ENCODE measurements at regions not wholly inside any gene's neighbourhood (a gene's known extent, or its start where the extent isn't known, plus 50 kb on each side); places are given as distances from the start of the nearest gene placed in this dataset.

- H3K4me3 ChIP-seq (ENCODE audit: low read depth, low read length), result no peak overlapping the region
- TF ChIP-seq MYC (IDR thresholded peaks at IDR 0.05; ENCODE audit: low read depth, low read length) (no peak), MAX (IDR thresholded peaks at IDR 0.05; ENCODE audit: low read depth, low read length) (no peak), CTCF (IDR thresholded peaks at IDR 0.05; ENCODE audit: low read depth, low read length) (no peak), POLR2A (IDR thresholded peaks at IDR 0.05; ENCODE audit: extremely low read depth, insufficient read length) (no peak)
- no peak for DNase-seq (ENCODE audit: low read depth)
These were observed 277.9 kb upstream of the GULP1 start for GRCh38 chr2:188013767-188014166.

GRCh38 chr2:188016917-188017316 is 274.8 kb upstream of the GULP1 start:
- no peak overlapping the region for H3K4me3 ChIP-seq (ENCODE audit: low read depth, low read length)
- no peak for TF ChIP-seq POLR2A (IDR thresholded peaks at IDR 0.05; ENCODE audit: extremely low read depth, insufficient read length)
- TF ChIP-seq CTCF (IDR thresholded peaks at IDR 0.05; ENCODE audit: low read depth, low read length), result no peak
- TF ChIP-seq MAX (IDR thresholded peaks at IDR 0.05; ENCODE audit: low read depth, low read length), result no peak
- no peak for TF ChIP-seq MYC (IDR thresholded peaks at IDR 0.05; ENCODE audit: low read depth, low read length)
- no peak for DNase-seq (ENCODE audit: low read depth)

GRCh38 chr2:188022389-188022788 is 269.3 kb upstream of the GULP1 start:
- TF ChIP-seq MAX (IDR thresholded peaks at IDR 0.05; ENCODE audit: low read depth, low read length) (no peak), MYC (IDR thresholded peaks at IDR 0.05; ENCODE audit: low read depth, low read length) (no peak), CTCF (IDR thresholded peaks at IDR 0.05; ENCODE audit: low read depth, low read length) (no peak), POLR2A (IDR thresholded peaks at IDR 0.05; ENCODE audit: extremely low read depth, insufficient read length) (no peak)

GRCh38 chr2:188023035-188023434 is 268.6 kb upstream of the GULP1 start:
- no peak for TF ChIP-seq MYC (IDR thresholded peaks at IDR 0.05; ENCODE audit: low read depth, low read length)
- no peak for TF ChIP-seq POLR2A (IDR thresholded peaks at IDR 0.05; ENCODE audit: extremely low read depth, insufficient read length)
- no peak for TF ChIP-seq MAX (IDR thresholded peaks at IDR 0.05; ENCODE audit: low read depth, low read length)
- no peak for TF ChIP-seq CTCF (IDR thresholded peaks at IDR 0.05; ENCODE audit: low read depth, low read length)
- DNase-seq (ENCODE audit: low read depth), result no peak
- H3K4me3 ChIP-seq (ENCODE audit: low read depth, low read length), result no peak overlapping the region

More at GRCh38 chr2:188022389-188022788, 269.3 kb upstream of the GULP1 start:
- H3K4me3 ChIP-seq (ENCODE audit: low read depth, low read length), result no peak overlapping the region
- no peak for DNase-seq (ENCODE audit: low read depth)

- no peak for TF ChIP-seq CTCF (IDR thresholded peaks at IDR 0.05; ENCODE audit: low read depth, low read length)
- no peak for TF ChIP-seq MAX (IDR thresholded peaks at IDR 0.05; ENCODE audit: low read depth, low read length)
- TF ChIP-seq MYC (IDR thresholded peaks at IDR 0.05; ENCODE audit: low read depth, low read length), result no peak
- TF ChIP-seq POLR2A (IDR thresholded peaks at IDR 0.05; ENCODE audit: extremely low read depth, insufficient read length), result no peak
- no peak for DNase-seq (ENCODE audit: low read depth)
- H3K4me3 ChIP-seq (ENCODE audit: low read depth, low read length), result no peak overlapping the region
These were observed 266.9 kb upstream of the GULP1 start for GRCh38 chr2:188024811-188025210.

- no peak for DNase-seq (ENCODE audit: low read depth)
- TF ChIP-seq POLR2A (IDR thresholded peaks at IDR 0.05; ENCODE audit: extremely low read depth, insufficient read length) (no peak), MAX (IDR thresholded peaks at IDR 0.05; ENCODE audit: low read depth, low read length) (no peak), CTCF (IDR thresholded peaks at IDR 0.05; ENCODE audit: low read depth, low read length) (no peak), MYC (IDR thresholded peaks at IDR 0.05; ENCODE audit: low read depth, low read length) (no peak)
- H3K4me3 ChIP-seq (ENCODE audit: low read depth, low read length), result no peak overlapping the region
These were observed 262.9 kb upstream of the GULP1 start for GRCh38 chr2:188028739-188029138.

All from NB4 (cell line).